H9 (cell line): ENCODE measurements at regions not wholly inside any gene's neighbourhood (a gene's known extent, or its start where the extent isn't known, plus 50 kb on each side); places are given as distances from the start of the nearest gene placed in this dataset.

Experiments used
- DNase-seq: peaks from one replicate; pipeline ENCODE4 v3.0.0-alpha.2; 2017
- H2AFZ ChIP-seq: one replicate; pipeline ENCODE4 v1.6.1; 2013; ENCODE audit warnings: mild to moderate bottlenecking, low read length, control low read depth, moderate library complexity
- H2AK5ac ChIP-seq: 2 replicates; pipeline ENCODE4 v1.6.1; 2013; ENCODE audit warnings: low read length, control low read depth, mixed read lengths; ENCODE audit not compliant: insufficient read length
- H2BK120ac ChIP-seq: one replicate; pipeline ENCODE4 v1.6.1; 2013; ENCODE audit warnings: low read depth, mild to moderate bottlenecking, low read length, control low read depth, inconsistent platforms; ENCODE audit not compliant: poor library complexity, severe bottlenecking
- H2BK12ac ChIP-seq: 2 replicates; pipeline ENCODE4 v1.6.1; 2013; ENCODE audit warnings: low read length, control low read depth, mixed read lengths, low read depth; ENCODE audit not compliant: insufficient read length
- H2BK15ac ChIP-seq: 2 replicates; pipeline ENCODE4 v1.6.1; 2013; ENCODE audit warnings: low read depth, low read length, control low read depth
- H2BK20ac ChIP-seq: one replicate; pipeline ENCODE4 v1.6.1; 2013; ENCODE audit warnings: low read depth, mild to moderate bottlenecking, low read length, control low read depth, inconsistent platforms; ENCODE audit not compliant: poor library complexity, severe bottlenecking
- H2BK5ac ChIP-seq: 2 replicates; pipeline ENCODE4 v1.6.1; 2013; ENCODE audit warnings: low read length, control low read depth, mixed read lengths; ENCODE audit not compliant: insufficient read length
- H3K14ac ChIP-seq: 2 replicates; pipeline ENCODE4 v1.6.1; 2013; ENCODE audit warnings: low read length, control low read depth; ENCODE audit not compliant: insufficient read depth
- H3K18ac ChIP-seq: 2 replicates; pipeline ENCODE4 v1.6.1; 2013; ENCODE audit warnings: low read depth, mild to moderate bottlenecking, mixed read lengths, low read length, control low read depth; ENCODE audit not compliant: insufficient read length
- H3K23ac ChIP-seq: 2 replicates; pipeline ENCODE4 v1.6.1; 2013; ENCODE audit warnings: low read length, control low read depth, mixed read lengths, low read depth; ENCODE audit not compliant: insufficient read length
- H3K23me2 ChIP-seq: 2 replicates; pipeline ENCODE4 v1.6.1; 2013; ENCODE audit warnings: low read depth, mild to moderate bottlenecking, mixed read lengths, low read length, control low read depth; ENCODE audit not compliant: insufficient read length, poor library complexity, severe bottlenecking
- H3K27ac ChIP-seq: 2 replicates; pipeline ENCODE4 v1.5.1; 2013; ENCODE audit warnings: low read length, control low read depth, mixed read lengths, low read depth; ENCODE audit not compliant: insufficient read length
- H3K27me3 ChIP-seq: 2 replicates; pipeline ENCODE4 v1.6.1; 2013; ENCODE audit warnings: low read length, control low read depth, inconsistent platforms; ENCODE audit not compliant: insufficient read depth
- H3K4ac ChIP-seq: 2 replicates; pipeline ENCODE4 v1.6.1; 2013; ENCODE audit warnings: low read depth, mild to moderate bottlenecking, control low read depth, inconsistent platforms, low read length, moderate library complexity
- H3K4me1 ChIP-seq: 2 replicates; pipeline ENCODE4 v1.6.1; 2013; ENCODE audit warnings: low read length, control low read depth, inconsistent platforms; ENCODE audit not compliant: insufficient read depth
- H3K4me2 ChIP-seq: 2 replicates; pipeline ENCODE4 v1.6.1; 2013; ENCODE audit warnings: low read length, control low read depth, mixed read lengths; ENCODE audit not compliant: insufficient read length, insufficient read depth
- H3K56ac ChIP-seq: 2 replicates; pipeline ENCODE4 v1.6.1; 2013; ENCODE audit warnings: low read depth, mild to moderate bottlenecking, mixed read lengths, low read length, control low read depth; ENCODE audit not compliant: insufficient read length
- H3K79me1 ChIP-seq: 2 replicates; pipeline ENCODE4 v1.6.1; 2013; ENCODE audit warnings: low read depth, mild to moderate bottlenecking, moderate library complexity, low read length, control low read depth, inconsistent platforms; ENCODE audit not compliant: insufficient read depth, poor library complexity, severe bottlenecking
- H3K79me2 ChIP-seq: 2 replicates; pipeline ENCODE4 v1.6.1; 2013; ENCODE audit warnings: low read length, control low read depth, inconsistent platforms; ENCODE audit not compliant: insufficient read depth
- H3K9ac ChIP-seq: 2 replicates; pipeline ENCODE4 v1.6.1; 2013; ENCODE audit warnings: low read length, control low read depth, mixed read lengths; ENCODE audit not compliant: insufficient read length; ENCODE audit errors: extremely low read depth
- H3K9me3 ChIP-seq: one replicate; pipeline ENCODE4 v1.6.1; 2013; ENCODE audit warnings: low read depth, low read length, inconsistent platforms; ENCODE audit not compliant: control insufficient read depth
- H3T11ph ChIP-seq: one replicate; pipeline ENCODE4 v1.6.1; 2013; ENCODE audit warnings: mild to moderate bottlenecking, low read length, control low read depth, inconsistent platforms
- H4K20me1 ChIP-seq: one replicate; pipeline ENCODE4 v1.6.1; 2013; ENCODE audit not compliant: control insufficient read depth, insufficient read length, insufficient read depth
- H4K5ac ChIP-seq: 2 replicates; pipeline ENCODE4 v1.6.1; 2013; ENCODE audit warnings: low read depth, mild to moderate bottlenecking, mixed read lengths, low read length, control low read depth; ENCODE audit not compliant: insufficient read length
- H4K8ac ChIP-seq: replicated peaks from 2 replicates; pipeline ENCODE4 v1.6.1; 2013; ENCODE audit warnings: low read length, control low read depth, mixed read lengths, low read depth; ENCODE audit not compliant: insufficient read length
- H4K91ac ChIP-seq: 2 replicates; pipeline ENCODE4 v1.6.1; 2013; ENCODE audit warnings: low read depth, mild to moderate bottlenecking, moderate library complexity, mixed read lengths, low read length, control low read depth; ENCODE audit not compliant: insufficient read length
- H3K27ac Mint-ChIP-seq, 3 experiments: 2 replicates in 2 of 3; 3 replicates in 1 of 3; pipeline ENCODE4 v1.8.0; 2020 to 2021; ENCODE audit warnings: mixed read lengths in 3 of 3, mild to moderate bottlenecking in 1 of 3, moderate library complexity in 1 of 3
- H3K27me3 Mint-ChIP-seq: 2 replicates; pipeline ENCODE4 v1.8.0; 2021; ENCODE audit warnings: low read depth, mild to moderate bottlenecking, moderate library complexity, mixed read lengths
- H3K36me3 Mint-ChIP-seq, 3 experiments: 2 replicates in 2 of 3; 3 replicates in 1 of 3; pipeline ENCODE4 v1.8.0; 2020 to 2021; ENCODE audit warnings: low read depth in 3 of 3, mixed read lengths in 3 of 3; ENCODE audit not compliant: insufficient read depth in 1 of 3
- H3K4me1 Mint-ChIP-seq, 2 experiments: 2 replicates each; pipeline ENCODE4 v1.8.0; 2020; ENCODE audit warnings: mixed read lengths in 2 of 2
- H3K4me3 Mint-ChIP-seq, 2 experiments: 2 replicates in 1 of 2; 3 replicates in 1 of 2; pipeline ENCODE4 v1.8.0; 2020 to 2021; ENCODE audit warnings: mild to moderate bottlenecking in 2 of 2, mixed read lengths in 2 of 2, moderate library complexity in 1 of 2
- H3K9me3 Mint-ChIP-seq, 2 experiments: 2 replicates in 1 of 2; 3 replicates in 1 of 2; pipeline ENCODE4 v1.8.0; 2020; ENCODE audit warnings: mild to moderate bottlenecking in 2 of 2, mixed read lengths in 2 of 2, moderate library complexity in 1 of 2
- WGBS: extraction: QIAGEN DNeasy Blood & Tissue Kit; methylation state at CpG from one replicate; pipeline ENCODE4 v1.1.7; 2013; ENCODE audit warnings: missing lambda C conversion rate, low lambda C conversion rate, mixed read lengths; ENCODE audit not compliant: insufficient read length; ENCODE audit errors: extremely low coverage; 5-methylcytosine and 5-hydroxymethylcytosine counted together
- TF ChIP-seq, protein P1 (sequence below): fragments of 200-600 bp; sonication (generic); conservative IDR thresholded peaks from 3 replicates; pipeline ENCODE4 v1.8.0; 2021; ENCODE audit warnings: antibody characterized with exemption, mild to moderate bottlenecking

DNA sequence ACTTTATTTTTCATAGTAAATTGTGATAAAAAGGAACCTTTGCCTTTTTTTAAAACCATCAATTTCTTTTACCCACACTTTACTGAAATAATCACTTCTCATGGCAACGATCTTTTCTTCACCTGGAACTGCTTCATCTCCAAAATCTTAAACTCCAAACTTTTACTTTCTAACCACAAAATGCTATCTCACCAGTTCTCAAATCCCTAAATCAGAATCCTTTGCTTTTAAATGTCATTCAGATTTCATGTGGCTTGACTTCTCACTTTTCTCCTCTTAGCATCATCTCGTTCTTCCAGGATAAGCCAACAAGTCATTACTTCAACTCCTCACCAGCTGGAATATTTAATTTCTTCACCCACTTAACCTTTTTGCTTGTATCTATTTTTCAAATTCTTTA, 284.3 kb upstream of the RASGEF1B start:
- no peak overlapping the region for H3K27ac Mint-ChIP-seq
- no peaks in the 10 kb centered on the region for H3K9me3 Mint-ChIP-seq
- Histone ChIP-seq H3K79me1 (no peaks in the 10 kb centered on the region), H2BK5ac (no peak overlapping the region), H3K79me2 (no peaks in the 10 kb centered on the region), H3K23ac (no peak overlapping the region), H3K27ac (no peak overlapping the region), H4K8ac (no peak overlapping the region), H3K27me3 (no peaks in the 10 kb centered on the region), H2BK120ac (no peak overlapping the region), H3K4me1 (no peaks in the 10 kb centered on the region), H3K23me2 (no peaks in the 10 kb centered on the region), H2AK5ac (no peak overlapping the region), H4K5ac (no peak overlapping the region), H2BK20ac (no peak overlapping the region), H3K4ac (no peak overlapping the region), H3K4me2 (no peak overlapping the region), H4K20me1 (no peaks in the 10 kb centered on the region), H3K9ac (no peak overlapping the region), H3K14ac (no peak overlapping the region), H2AFZ (no peak overlapping the region), H2BK12ac (no peak overlapping the region), H3T11ph (no peak overlapping the region), H3K18ac (no peak overlapping the region), H2BK15ac (no peak overlapping the region), H3K56ac (no peak overlapping the region), H3K9me3 (no peaks in the 10 kb centered on the region), H4K91ac (no peak overlapping the region)
- H3K4me1 Mint-ChIP-seq, result no peaks in the 10 kb centered on the region
- H3K4me3 Mint-ChIP-seq, result no peak overlapping the region
- H3K36me3 Mint-ChIP-seq, result no peaks in the 10 kb centered on the region
- TF ChIP-seq, protein P1, sequence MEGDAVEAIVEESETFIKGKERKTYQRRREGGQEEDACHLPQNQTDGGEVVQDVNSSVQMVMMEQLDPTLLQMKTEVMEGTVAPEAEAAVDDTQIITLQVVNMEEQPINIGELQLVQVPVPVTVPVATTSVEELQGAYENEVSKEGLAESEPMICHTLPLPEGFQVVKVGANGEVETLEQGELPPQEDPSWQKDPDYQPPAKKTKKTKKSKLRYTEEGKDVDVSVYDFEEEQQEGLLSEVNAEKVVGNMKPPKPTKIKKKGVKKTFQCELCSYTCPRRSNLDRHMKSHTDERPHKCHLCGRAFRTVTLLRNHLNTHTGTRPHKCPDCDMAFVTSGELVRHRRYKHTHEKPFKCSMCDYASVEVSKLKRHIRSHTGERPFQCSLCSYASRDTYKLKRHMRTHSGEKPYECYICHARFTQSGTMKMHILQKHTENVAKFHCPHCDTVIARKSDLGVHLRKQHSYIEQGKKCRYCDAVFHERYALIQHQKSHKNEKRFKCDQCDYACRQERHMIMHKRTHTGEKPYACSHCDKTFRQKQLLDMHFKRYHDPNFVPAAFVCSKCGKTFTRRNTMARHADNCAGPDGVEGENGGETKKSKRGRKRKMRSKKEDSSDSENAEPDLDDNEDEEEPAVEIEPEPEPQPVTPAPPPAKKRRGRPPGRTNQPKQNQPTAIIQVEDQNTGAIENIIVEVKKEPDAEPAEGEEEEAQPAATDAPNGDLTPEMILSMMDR, result no peak
- WGBS, result 100% methylated on average over 1 of the region's 2 CpGs
- H3K27me3 Mint-ChIP-seq, result no peaks in the 10 kb centered on the region; the same call in 1 of the 2 replicates
- no peak for DNase-seq
